WTC11 (cell line): ENCODE measurements at regions not wholly inside any gene's neighbourhood (a gene's known extent, or its start where the extent isn't known, plus 50 kb on each side); places are given as distances from the start of the nearest gene placed in this dataset.

Experiments
- ATAC-seq: fragments of 200-7000 bp; cut with Tn5 transposase; 2 replicates; pipeline ENCODE4 v1.10.0; 2021; ENCODE audit warnings: mild to moderate bottlenecking, moderate library complexity
- CTCF ChIA-PET: fragments of 300-600 bp; sonication (Branson Sonifier 250); formaldehyde crosslinking; loops from one replicate; lab custom pipeline; 2021; ENCODE audit warnings: antibody characterized with exemption; lab: Charles Lee
- POLR2A ChIA-PET: fragments of 350-600 bp; sonication (Branson Sonifier 250); formaldehyde crosslinking; loops from one replicate; lab custom pipeline; 2021; ENCODE audit warnings: antibody characterized with exemption; lab: Charles Lee
- DNase-seq: peaks from one replicate; pipeline ENCODE4 v3.0.0; 2021; ENCODE audit warnings: low spot score
- H3K27ac Mint-ChIP-seq: 2 replicates; pipeline ENCODE4 v1.8.0; 2021; ENCODE audit warnings: mixed read lengths
- H3K27me3 Mint-ChIP-seq: 2 replicates; pipeline ENCODE4 v1.8.0; 2021; ENCODE audit warnings: low read depth, mild to moderate bottlenecking, moderate library complexity, mixed read lengths
- H3K36me3 Mint-ChIP-seq: 2 replicates; pipeline ENCODE4 v1.8.0; 2021; ENCODE audit warnings: mixed read lengths
- H3K4me1 Mint-ChIP-seq: 2 replicates; pipeline ENCODE4 v1.8.0; 2022; ENCODE audit warnings: mixed read lengths
- H3K4me3 Mint-ChIP-seq: 2 replicates; pipeline ENCODE4 v1.8.0; 2021; ENCODE audit warnings: mild to moderate bottlenecking, moderate library complexity, mixed read lengths
- H3K9me3 Mint-ChIP-seq: 2 replicates; pipeline ENCODE4 v1.8.0; 2021; ENCODE audit warnings: mixed read lengths
- CREB1 ChIP-seq: sonication (generic); formaldehyde crosslinking; IDR thresholded peaks from 2 replicates; pipeline ENCODE4 v1.8.0; 2023; ENCODE audit warnings: mild to moderate bottlenecking, missing genetic modification reagents
- ELF4 ChIP-seq: sonication (generic); formaldehyde crosslinking; IDR thresholded peaks from 2 replicates; pipeline ENCODE4 v1.8.1; 2022; ENCODE audit warnings: low read depth, mild to moderate bottlenecking, moderate library complexity, missing genetic modification reagents
- GABPB1 ChIP-seq: sonication (generic); formaldehyde crosslinking; IDR thresholded peaks from 2 replicates; pipeline ENCODE4 v1.8.1; 2023; ENCODE audit warnings: mild to moderate bottlenecking, missing genetic modification reagents
- HMGA2 ChIP-seq: fragments of 250-450 bp; sonication (Bioruptor Pico); IDR thresholded peaks from 2 replicates; pipeline ENCODE4 v1.4.0; 2021; ENCODE audit warnings: mild to moderate bottlenecking, moderate library complexity
- KAT7 ChIP-seq: sonication (generic); formaldehyde crosslinking; IDR thresholded peaks from 2 replicates; pipeline ENCODE4 v1.8.1; 2023; ENCODE audit warnings: missing genetic modification reagents, mild to moderate bottlenecking, borderline replicate concordance
- MXD4 ChIP-seq: fragments of 250-450 bp; sonication (Bioruptor Pico); IDR thresholded peaks from 2 replicates; pipeline ENCODE4 v1.8.0; 2021; ENCODE audit warnings: mild to moderate bottlenecking, moderate library complexity, borderline replicate concordance
- MYBL2 ChIP-seq: sonication (generic); formaldehyde crosslinking; IDR thresholded peaks from 2 replicates; pipeline ENCODE4 v1.8.1; 2023; ENCODE audit warnings: mild to moderate bottlenecking, moderate library complexity, missing genetic modification reagents
- NFE2L1 ChIP-seq: sonication (generic); formaldehyde crosslinking; IDR thresholded peaks from 2 replicates; pipeline ENCODE4 v1.8.1; 2023; ENCODE audit warnings: missing genetic modification reagents
- NR1H2 ChIP-seq: sonication (generic); formaldehyde crosslinking; IDR thresholded peaks from 2 replicates; pipeline ENCODE4 v1.9.0; 2021; ENCODE audit warnings: mild to moderate bottlenecking, moderate library complexity, missing genetic modification reagents
- PREB ChIP-seq: sonication (generic); formaldehyde crosslinking; IDR thresholded peaks from 2 replicates; pipeline ENCODE4 v1.8.1; 2022; ENCODE audit warnings: mild to moderate bottlenecking, missing genetic modification reagents, moderate library complexity, borderline replicate concordance
- SP1 ChIP-seq: sonication (generic); formaldehyde crosslinking; conservative IDR thresholded peaks from 2 replicates; pipeline ENCODE4 v1.8.1; 2022; ENCODE audit warnings: missing genetic modification reagents
- STAT6 ChIP-seq: sonication (generic); formaldehyde crosslinking; conservative IDR thresholded peaks from 2 replicates; pipeline ENCODE4 v1.8.1; 2023; ENCODE audit warnings: mild to moderate bottlenecking, low read depth, missing genetic modification reagents, moderate library complexity
- USF1 ChIP-seq: sonication (generic); formaldehyde crosslinking; IDR thresholded peaks from 2 replicates; pipeline ENCODE4 v1.8.0; 2022; ENCODE audit warnings: mild to moderate bottlenecking, missing genetic modification reagents
- ZNF512 ChIP-seq: sonication (generic); formaldehyde crosslinking; IDR thresholded peaks from 2 replicates; pipeline ENCODE4 v1.8.1; 2022; ENCODE audit warnings: missing genetic modification reagents, borderline replicate concordance
- ZNF532 ChIP-seq: fragments of 250-450 bp; sonication (Bioruptor Pico); IDR thresholded peaks from 2 replicates; pipeline ENCODE4 v1.9.0; 2021; ENCODE audit warnings: mild to moderate bottlenecking, borderline replicate concordance
- ZSCAN18 ChIP-seq: fragments of 250-450 bp; sonication (Bioruptor Pico); IDR thresholded peaks from 2 replicates; pipeline ENCODE4 v2.1.2; 2022; ENCODE audit warnings: mild to moderate bottlenecking, moderate library complexity

- no peaks in the 10 kb centered on the region for H3K4me1 Mint-ChIP-seq
- ATAC-seq = no peak
- DNase-seq = no peak
- ChIA-PET CTCF (no interaction called here), POLR2A (no interaction called here)
- H3K27ac Mint-ChIP-seq = no peak overlapping the region
- H3K27me3 Mint-ChIP-seq = no peaks in the 10 kb centered on the region
- H3K9me3 Mint-ChIP-seq = no peaks in the 10 kb centered on the region
- no peaks in the 10 kb centered on the region for H3K36me3 Mint-ChIP-seq
- no peak overlapping the region for H3K4me3 Mint-ChIP-seq
- TF ChIP-seq MYBL2 (CRISPR knock-in tag) = no peak
- TF ChIP-seq CREB1 (CRISPR knock-in tag) = no peak
- no peak for TF ChIP-seq KAT7 (CRISPR knock-in tag)
- no peak for TF ChIP-seq USF1
- no peak for TF ChIP-seq NR1H2 (CRISPR knock-in tag)
- no peak for TF ChIP-seq ELF4 (CRISPR knock-in tag)
- TF ChIP-seq HMGA2 = no peak
- TF ChIP-seq ZSCAN18 = no peak
- TF ChIP-seq ZNF512 (CRISPR knock-in tag) = no peak
- no peak for TF ChIP-seq GABPB1 (CRISPR knock-in tag)
- TF ChIP-seq MXD4 = no peak
- no peak for TF ChIP-seq ZNF532
- no peak for TF ChIP-seq STAT6
- TF ChIP-seq, all 79 proteins: peak for 0
These were observed 119.2 kb upstream of the STK17B start for GRCh38 chr2:196290569-196290968.

- H3K9me3 Mint-ChIP-seq = no peaks in the 10 kb centered on the region
- ATAC-seq = no peak
- H3K27me3 Mint-ChIP-seq = no peaks in the 10 kb centered on the region
These were observed 120.0 kb upstream of the STK17B start for GRCh38 chr2:196291426-196291825.

More at GRCh38 chr2:196291426-196291825, 120.0 kb upstream of the STK17B start:
- no peak for DNase-seq
- TF ChIP-seq SP1 = no peak
- TF ChIP-seq NFE2L1 (CRISPR knock-in tag) = no peak
- TF ChIP-seq PREB (CRISPR knock-in tag) = no peak
- POLR2A ChIA-PET = no interaction called here
- CTCF ChIA-PET = no interaction called here
- H3K4me3 Mint-ChIP-seq = no peak overlapping the region
- H3K4me1 Mint-ChIP-seq = no peaks in the 10 kb centered on the region
- no peak overlapping the region for H3K27ac Mint-ChIP-seq
- H3K36me3 Mint-ChIP-seq = no peaks in the 10 kb centered on the region
